ENCODE measurements at regions not wholly inside any gene's neighbourhood (a gene's known extent, or its start where the extent isn't known, plus 50 kb on each side); places are given as distances from the start of the nearest gene placed in this dataset.

DNA sequence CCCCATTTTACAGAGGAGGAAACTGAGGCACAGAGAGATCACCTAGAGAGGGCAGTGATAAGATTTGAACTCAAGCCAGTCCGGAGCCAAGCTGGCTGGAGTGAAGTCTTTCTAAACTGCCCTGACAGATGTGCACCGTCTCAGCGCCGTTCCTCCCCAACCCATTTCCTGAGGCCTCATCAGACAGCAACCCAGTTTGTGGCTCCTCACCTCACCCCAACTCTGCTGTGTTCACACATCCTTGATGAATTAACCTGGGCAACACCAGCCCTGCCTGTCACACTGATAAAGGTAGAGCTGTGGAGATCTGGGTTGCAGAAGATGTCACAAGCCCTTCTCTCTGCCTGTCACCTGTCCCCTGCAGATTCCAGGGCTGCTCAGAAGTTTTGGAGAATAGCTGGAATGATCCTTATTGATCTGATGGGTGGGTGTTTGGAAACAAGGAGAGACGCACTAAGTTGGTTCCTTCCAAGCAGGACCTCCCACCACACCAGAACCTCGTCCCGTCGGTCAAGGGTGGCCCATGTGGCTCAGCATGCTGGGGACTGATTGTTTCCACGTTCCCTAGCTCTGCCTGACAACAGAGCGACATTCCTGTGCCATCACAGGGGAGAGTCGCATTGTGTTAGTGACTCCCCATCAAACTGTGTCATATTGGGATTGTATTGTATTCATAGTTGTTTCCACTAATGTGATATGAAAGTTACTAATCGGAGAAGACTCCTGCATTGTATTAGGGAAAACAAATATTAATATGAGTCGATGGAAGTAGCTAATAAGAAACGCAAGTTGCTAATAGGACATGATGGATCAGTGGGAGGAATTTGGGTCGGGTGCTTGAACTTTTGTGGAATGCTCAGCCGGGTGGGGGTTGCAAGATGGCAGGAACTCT is 200.6 kb downstream of the PHETA1 start:
- no peaks in the 10 kb centered on the region for H3K36me3 Mint-ChIP-seq (ENCODE audit: low read depth)
- peaks cover 6% of the 10 kb centered on the region for H3K27me3 Mint-ChIP-seq (ENCODE audit: low read depth)
- TF ChIP-seq, protein P1, sequence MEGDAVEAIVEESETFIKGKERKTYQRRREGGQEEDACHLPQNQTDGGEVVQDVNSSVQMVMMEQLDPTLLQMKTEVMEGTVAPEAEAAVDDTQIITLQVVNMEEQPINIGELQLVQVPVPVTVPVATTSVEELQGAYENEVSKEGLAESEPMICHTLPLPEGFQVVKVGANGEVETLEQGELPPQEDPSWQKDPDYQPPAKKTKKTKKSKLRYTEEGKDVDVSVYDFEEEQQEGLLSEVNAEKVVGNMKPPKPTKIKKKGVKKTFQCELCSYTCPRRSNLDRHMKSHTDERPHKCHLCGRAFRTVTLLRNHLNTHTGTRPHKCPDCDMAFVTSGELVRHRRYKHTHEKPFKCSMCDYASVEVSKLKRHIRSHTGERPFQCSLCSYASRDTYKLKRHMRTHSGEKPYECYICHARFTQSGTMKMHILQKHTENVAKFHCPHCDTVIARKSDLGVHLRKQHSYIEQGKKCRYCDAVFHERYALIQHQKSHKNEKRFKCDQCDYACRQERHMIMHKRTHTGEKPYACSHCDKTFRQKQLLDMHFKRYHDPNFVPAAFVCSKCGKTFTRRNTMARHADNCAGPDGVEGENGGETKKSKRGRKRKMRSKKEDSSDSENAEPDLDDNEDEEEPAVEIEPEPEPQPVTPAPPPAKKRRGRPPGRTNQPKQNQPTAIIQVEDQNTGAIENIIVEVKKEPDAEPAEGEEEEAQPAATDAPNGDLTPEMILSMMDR (conservative IDR thresholded peaks at IDR 0.05), result no peak
- no peak overlapping the region for H3K27ac Mint-ChIP-seq (ENCODE audit: unreplicated experiment)
- H3K9me3 Mint-ChIP-seq, result no peaks in the 10 kb centered on the region
- H3K4me3 Mint-ChIP-seq, result no peak overlapping the region
- DNase-seq (ENCODE audit: low read depth, low spot score), result no peak
- no peaks in the 10 kb centered on the region for H3K4me1 Mint-ChIP-seq

DNA sequence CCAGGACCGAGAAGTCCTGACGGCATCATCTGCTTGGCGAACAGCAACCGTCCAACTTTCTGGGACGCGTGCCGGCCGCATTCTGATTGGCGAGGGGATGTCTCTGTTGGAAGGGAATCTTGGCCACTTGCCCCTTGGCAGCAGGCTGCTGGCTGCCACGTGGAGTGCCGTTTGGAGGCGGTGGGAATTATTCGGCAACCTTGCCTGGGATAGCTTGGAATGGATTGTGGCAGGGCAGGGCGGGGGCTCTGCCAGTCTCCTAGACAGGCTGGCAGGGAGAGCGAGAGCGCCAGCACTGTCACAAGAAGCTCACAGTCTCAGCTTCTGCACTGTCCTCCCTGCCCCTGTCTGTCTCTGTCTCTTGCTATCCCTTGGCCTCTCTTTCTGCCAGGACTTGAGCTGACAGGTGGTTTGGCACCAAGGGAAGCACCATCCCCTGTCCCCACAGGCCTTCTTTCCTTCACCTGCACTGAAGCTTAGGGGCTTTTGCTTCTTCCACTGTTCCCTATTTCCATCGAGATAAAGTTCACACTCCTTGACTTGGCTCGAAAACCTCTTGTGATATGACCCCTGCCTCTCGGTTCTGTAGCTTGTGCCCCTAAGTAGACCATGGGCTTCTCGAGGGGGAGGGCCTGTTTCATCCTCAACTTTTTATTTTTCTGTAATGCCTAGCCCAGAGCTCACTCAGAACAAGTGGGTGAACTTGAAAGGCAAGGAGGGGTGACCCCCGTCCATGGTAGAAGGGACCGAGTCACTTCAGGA is 201.9 kb downstream of the PHETA1 start:
- Mint-ChIP-seq H3K27ac (ENCODE audit: unreplicated experiment) (no peak overlapping the region), H3K4me3 (no peak overlapping the region), H3K36me3 (ENCODE audit: low read depth) (no peaks in the 10 kb centered on the region), H3K27me3 (ENCODE audit: low read depth) (peaks cover 6% of the 10 kb centered on the region), H3K4me1 (no peaks in the 10 kb centered on the region), H3K9me3 (no peaks in the 10 kb centered on the region)
- no peak for DNase-seq (ENCODE audit: low read depth, low spot score)
- TF ChIP-seq, protein P1 (conservative IDR thresholded peaks at IDR 0.05), result no peak

DNA sequence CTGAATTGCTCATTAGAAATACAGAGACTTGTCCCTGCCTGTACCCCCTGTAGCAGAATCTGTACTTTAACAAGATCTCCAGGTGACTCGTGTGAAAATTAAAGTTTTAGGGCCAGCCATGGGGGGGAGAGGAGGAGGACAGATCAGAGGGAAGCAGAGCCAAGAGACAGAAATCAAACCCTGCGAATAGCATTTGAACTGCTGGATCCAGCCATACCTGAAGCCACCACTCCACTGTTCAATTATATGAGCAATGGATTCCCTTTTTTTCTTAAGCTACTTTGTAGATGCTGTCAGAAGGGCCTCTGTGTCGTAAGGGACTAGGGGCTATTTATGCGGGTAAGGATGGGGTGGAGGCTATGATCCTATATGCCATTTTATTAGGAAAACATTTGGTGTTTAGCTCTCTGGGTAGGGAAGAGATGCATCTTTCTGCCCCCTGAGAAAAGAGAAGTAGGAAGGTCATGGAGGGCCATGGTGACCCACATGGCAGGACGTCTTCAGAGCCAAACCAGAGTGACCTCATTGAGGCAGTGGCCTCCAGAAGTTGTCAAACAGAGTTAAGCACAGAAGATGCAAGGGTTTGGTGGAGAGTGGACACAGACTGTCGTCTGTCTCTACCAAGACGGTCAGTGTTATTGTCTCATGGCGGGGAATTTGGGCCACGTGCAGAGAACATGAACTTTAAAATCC is 203.9 kb downstream of the PHETA1 start:
- no peak for DNase-seq (ENCODE audit: low read depth, low spot score)
- TF ChIP-seq, protein P1 (conservative IDR thresholded peaks at IDR 0.05), result no peak
- Mint-ChIP-seq H3K27me3 (ENCODE audit: low read depth) (peaks cover 6% of the 10 kb centered on the region), H3K4me3 (no peak overlapping the region), H3K36me3 (ENCODE audit: low read depth) (no peaks in the 10 kb centered on the region), H3K9me3 (no peaks in the 10 kb centered on the region), H3K27ac (ENCODE audit: unreplicated experiment) (no peak overlapping the region), H3K4me1 (peaks cover 4% of the 10 kb centered on the region)

GRCh38 chr12:111163422-111163821 is 205.5 kb downstream of the PHETA1 start:
- TF ChIP-seq, protein P1 (conservative IDR thresholded peaks at IDR 0.05), result no peak
- peaks cover 4% of the 10 kb centered on the region for H3K4me1 Mint-ChIP-seq
- no peaks in the 10 kb centered on the region for H3K36me3 Mint-ChIP-seq (ENCODE audit: low read depth)
- H3K27ac Mint-ChIP-seq (ENCODE audit: unreplicated experiment), result no peak overlapping the region
- H3K9me3 Mint-ChIP-seq, result no peaks in the 10 kb centered on the region
- H3K27me3 Mint-ChIP-seq (ENCODE audit: low read depth), result peaks cover 3% of the 10 kb centered on the region
- H3K4me3 Mint-ChIP-seq, result no peak overlapping the region
- DNase-seq (ENCODE audit: low read depth, low spot score), result no peak

DNA sequence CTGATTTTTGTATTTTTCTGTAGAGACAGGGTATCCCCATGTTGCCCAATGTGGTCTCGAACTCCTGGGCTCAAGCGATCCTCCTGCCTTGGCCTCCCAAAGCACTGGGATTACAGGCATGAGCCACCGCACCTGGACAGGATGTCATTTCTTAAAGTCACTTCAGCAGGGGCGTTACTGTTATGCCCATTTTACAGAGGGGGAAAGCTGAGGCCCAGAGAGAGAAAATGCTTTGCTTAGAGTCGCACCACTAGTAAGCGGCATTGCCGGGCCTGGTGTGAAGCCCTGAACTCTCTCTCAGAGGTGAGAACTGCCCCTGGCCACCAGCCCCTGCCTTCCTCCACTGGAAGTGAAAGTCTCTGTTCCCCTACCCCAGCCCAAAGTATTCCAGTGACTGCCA is 207.0 kb downstream of the PHETA1 start:
- no peak overlapping the region for H3K4me3 Mint-ChIP-seq
- no peaks in the 10 kb centered on the region for H3K9me3 Mint-ChIP-seq
- TF ChIP-seq, protein P1 (conservative IDR thresholded peaks at IDR 0.05), result no peak
- H3K36me3 Mint-ChIP-seq (ENCODE audit: low read depth), result no peaks in the 10 kb centered on the region
- H3K27me3 Mint-ChIP-seq (ENCODE audit: low read depth), result no peaks in the 10 kb centered on the region
- H3K27ac Mint-ChIP-seq (ENCODE audit: unreplicated experiment), result no peak overlapping the region
- no peak for DNase-seq (ENCODE audit: low read depth, low spot score)
- H3K4me1 Mint-ChIP-seq, result peaks cover 4% of the 10 kb centered on the region

Measured in neural crest cell (in vitro differentiated cells).